ENCODE measurements at regions not wholly inside any gene's neighbourhood (a gene's known extent, or its start where the extent isn't known, plus 50 kb on each side); places are given as distances from the start of the nearest gene placed in this dataset.

DNA sequence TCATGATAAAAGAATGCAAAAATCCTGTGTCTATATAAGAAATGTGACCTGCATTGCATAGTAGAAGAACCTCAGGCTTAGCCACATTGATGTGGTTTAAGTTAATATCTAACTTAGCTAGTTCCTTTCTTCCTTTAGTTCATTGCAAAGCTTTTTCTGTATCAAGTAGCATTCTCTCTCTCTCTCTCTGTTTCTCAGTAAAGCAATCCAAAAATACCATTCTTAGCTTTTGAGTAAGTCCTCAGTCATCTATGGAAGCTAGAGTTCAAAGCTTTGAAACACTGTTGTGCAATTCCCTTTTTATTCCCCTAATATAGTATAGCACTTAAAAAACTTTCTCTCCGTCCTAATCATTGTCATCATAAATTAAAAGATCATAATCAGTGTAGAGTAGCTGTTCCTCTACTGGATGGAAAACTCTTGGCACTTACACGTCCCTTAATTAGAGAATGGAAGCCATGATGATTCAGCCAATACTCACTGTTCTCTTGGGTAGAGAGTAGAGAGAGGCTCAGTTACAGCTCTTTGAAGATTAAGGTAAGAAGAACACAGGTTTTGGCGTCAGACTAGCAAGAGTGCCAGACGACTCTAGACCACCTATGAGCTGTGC, 350.3 kb upstream of the LYPLAL1 start:
- DNase-seq (no peak), ATAC-seq (no peak)

DNA sequence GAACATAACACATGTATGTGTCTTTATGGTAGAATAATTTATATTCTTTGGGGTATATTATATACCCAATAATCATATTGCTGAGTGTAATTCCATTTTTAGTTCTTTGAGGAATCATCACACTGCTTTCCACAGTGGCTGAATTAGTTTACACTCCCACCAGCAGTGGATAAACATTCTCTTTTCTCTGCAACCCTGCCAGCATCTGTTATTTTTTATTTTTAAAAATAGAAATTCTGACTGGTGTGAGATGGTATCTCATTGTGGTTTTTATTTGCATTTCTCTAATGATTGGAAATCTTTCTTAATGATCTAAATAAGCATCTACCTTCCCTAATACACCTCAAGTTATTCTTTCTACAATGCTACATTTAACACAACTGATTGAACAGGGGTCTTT, 346.2 kb upstream of the LYPLAL1 start:
- ATAC-seq: no peak
- DNase-seq: no peak

GRCh38 chr1:218828125-218828650, 345.5 kb upstream of the LYPLAL1 start:
- DNase-seq (no peak), ATAC-seq (no peak)

DNA sequence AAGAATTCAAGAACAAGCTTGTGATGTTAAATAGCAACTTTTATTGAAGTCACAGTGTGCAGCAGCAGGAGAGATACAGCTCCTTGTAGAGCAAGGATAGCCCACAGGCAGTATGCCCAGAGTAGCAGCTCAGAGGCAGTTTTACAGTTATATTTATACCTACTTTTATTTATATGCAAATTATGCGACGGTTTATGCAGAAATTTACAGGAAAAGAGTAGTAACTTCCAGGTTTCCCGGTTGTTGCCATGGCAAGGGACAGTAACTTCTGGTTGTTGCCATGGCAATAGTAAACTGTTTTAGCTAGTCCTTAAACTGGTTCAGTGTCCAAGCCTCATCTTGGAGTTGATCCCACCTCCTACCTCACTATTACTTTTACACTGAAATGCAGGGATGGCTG, 344.6 kb upstream of the LYPLAL1 start:
- no peak for ATAC-seq
- DNase-seq: no peak

DNA sequence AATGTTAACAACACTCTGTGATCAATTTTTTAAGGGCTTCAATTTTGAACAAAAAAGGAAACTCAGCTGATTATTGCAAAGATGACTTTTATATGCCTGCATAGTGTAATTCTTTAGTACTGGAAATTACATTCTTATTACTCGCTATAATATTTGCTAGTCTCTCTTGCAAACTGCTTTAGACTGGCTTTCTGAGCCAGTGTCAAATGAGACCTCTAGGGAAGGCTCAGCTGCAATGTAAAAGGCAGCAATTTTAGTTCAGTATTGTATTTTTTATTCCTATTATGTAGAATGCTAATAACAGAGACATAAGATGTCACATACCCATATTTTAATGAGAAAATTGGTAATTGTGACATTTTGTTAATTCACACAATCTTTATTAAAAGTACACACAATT, 338.1 kb upstream of the LYPLAL1 start:
- ATAC-seq: no peak
- DNase-seq: no peak

GRCh38 chr1:218836264-218836663, 337.4 kb upstream of the LYPLAL1 start:
- DNase-seq: no peak
- no peak for ATAC-seq

DNA sequence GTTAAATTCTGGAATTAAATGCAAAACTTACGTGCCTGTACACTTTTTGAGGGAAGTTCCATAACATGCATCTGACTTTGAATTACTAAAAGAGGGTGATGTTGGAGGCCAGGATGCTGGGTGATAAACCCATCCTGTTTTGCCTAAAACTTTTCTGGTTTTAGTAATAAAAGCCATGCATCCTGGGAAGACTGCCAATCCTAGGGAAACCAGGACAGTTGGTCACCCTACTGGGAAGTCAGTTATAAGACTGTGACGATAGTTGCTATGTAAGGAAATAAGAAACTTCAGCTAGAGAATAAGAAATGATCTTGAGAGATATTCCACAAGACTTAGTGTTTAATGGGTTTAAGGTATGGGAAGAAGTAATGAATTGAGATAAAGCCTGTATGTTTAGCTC, 336.6 kb upstream of the LYPLAL1 start:
- no peak for ATAC-seq
- DNase-seq: no peak

- no peak for ATAC-seq
- no peak for DNase-seq
These were observed 328.1 kb upstream of the LYPLAL1 start for GRCh38 chr1:218845589-218845988.

- no peak for DNase-seq
- ATAC-seq: no peak
These were observed 327.5 kb upstream of the LYPLAL1 start for GRCh38 chr1:218846181-218846580.

DNA sequence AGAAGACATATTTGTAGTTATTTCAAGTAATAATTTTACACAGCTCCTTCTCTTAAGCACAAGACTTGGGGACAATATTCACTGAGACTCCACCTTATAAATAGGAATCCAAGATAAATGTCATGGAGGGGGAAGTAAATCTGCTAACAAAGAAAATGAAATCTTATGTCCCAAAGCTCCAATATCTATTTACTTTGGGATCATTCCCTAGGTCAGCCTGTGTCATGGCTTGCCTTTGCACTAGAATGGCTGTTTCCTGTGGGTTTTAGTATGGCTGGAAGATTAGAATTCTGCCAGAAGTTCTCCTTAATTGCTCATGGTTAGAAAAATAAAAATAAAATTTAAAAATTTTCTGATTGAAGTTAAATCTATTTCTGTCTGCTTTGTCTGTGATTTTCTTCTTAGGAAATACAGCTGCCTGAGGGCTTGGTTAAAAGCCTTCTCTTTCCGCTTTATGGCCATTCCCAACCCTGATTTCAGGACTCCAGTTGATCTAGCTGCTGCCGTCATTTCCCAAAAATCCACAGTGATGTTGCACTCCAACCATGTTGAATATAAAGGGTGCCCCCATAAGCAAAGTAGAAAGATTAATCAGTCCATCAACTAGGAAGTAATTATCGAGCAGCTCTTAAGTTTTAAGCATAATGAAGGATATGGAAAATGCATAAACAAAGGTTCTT, 326.4 kb upstream of the LYPLAL1 start:
- DNase-seq: no peak
- ATAC-seq: no peak

GRCh38 chr1:218848009-218848408, 325.7 kb upstream of the LYPLAL1 start:
- DNase-seq (no peak), ATAC-seq (no peak)

DNA sequence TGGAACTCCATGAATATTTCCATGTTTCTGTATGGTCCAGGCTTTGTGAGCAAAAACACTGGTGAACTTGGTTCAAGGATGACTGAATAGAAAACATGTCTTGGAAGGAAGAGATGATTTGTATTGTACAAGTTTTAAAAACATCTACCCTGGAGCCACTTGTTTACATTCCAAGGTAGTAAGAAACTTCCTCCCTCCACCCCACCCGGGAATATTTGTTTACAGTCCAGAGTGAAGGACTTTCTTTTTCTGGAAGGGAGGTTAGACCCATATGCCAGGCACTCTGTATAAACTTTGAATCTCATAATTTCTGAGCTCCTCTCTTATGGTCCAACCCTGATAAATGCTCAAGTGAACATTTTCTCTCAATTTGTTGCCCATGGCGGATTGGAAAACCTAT, 323.3 kb upstream of the LYPLAL1 start:
- no peak for DNase-seq
- ATAC-seq: no peak

DNA sequence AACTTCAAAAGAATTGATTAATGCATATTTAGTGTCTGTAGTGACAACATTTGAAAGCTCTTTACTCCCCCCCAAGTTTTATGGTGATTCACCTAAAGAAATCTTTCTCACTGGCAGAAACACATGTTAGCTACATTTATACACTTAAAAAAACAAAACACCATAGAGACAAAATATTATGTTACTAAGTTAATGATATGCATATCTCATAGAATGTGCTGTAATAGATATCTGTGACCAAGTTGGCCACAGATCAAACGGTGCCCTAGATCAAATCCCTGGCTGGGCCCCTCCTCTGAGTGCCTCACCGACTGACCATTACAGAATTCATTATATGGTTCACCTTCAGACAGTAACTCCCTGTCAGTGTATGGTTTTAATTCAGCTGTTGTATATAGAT, 322.1 kb upstream of the LYPLAL1 start:
- ATAC-seq: no peak
- DNase-seq: no peak

DNA sequence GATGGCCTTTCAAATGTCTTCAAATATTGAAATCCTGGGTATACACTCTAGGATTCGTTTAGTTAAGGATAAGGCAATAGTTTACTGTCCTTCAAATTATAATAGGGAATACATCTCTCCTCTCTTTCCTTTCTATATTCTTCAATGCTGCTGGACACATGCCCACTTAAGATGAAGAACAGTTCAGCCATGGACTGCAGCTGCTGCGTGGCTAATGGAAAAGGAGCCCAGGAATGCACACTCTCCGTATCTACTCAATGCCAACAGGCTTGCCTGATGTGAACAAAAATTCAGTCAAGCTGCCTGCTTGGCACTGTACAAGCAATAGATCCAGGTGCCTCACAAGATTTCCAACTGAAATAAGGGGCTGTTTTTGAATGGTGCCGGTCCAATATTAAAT, 321.2 kb upstream of the LYPLAL1 start:
- DNase-seq: no peak
- no peak for ATAC-seq

DNA sequence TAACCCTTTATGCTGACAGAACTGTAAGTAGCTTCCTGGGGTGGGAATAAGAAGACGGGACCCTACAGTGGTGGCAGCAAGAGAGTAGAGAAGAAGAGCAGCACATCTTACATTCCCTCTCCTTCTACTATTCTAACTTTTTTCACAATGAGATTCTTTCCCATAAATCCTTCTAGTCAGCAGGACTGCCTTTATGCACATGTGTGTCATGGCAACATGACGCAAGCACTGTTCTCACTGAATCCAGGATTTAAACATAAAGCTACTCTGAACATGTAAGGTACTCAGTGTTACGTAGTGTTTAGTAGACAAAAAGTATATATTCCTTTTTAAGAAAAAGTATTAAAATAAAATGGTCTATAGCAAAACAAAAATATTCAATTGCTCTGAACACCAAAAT, 309.7 kb upstream of the LYPLAL1 start:
- DNase-seq: no peak
- ATAC-seq: no peak

- no peak for ATAC-seq
- no peak for DNase-seq
These were observed 308.1 kb upstream of the LYPLAL1 start for GRCh38 chr1:218865591-218865990.

GRCh38 chr1:218866507-218866906, 307.2 kb upstream of the LYPLAL1 start:
- ATAC-seq (no peak), DNase-seq (no peak)

DNA sequence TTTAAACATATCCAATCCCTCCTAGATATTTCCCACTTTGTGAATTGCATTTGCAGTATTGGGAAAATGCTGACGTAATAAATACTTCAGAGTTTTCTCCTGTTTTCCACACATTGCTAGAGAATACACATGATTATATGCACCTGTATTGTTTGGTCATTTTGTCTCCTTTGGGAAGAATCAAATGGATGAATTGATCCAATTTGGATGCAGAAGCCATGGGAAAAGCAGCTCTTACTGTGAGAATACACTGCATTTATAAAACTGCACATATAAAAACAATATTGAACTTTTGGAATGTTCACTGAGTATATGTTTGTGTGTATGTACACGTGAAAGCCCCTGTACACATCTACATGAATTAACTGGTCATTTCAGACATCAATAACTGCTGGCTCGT, 306.6 kb upstream of the LYPLAL1 start:
- ATAC-seq: no peak
- DNase-seq: no peak

- no peak for ATAC-seq
- DNase-seq: no peak
These were observed 305.6 kb upstream of the LYPLAL1 start for GRCh38 chr1:218867941-218868626.

GRCh38 chr1:218869276-218869675, 304.4 kb upstream of the LYPLAL1 start:
- DNase-seq (no peak), ATAC-seq (no peak)

GRCh38 chr1:218872026-218872425, 301.7 kb upstream of the LYPLAL1 start:
- ATAC-seq (no peak), DNase-seq (no peak)

- no peak for ATAC-seq
- DNase-seq: no peak
These were observed 300.8 kb upstream of the LYPLAL1 start for GRCh38 chr1:218872928-218873327.

GRCh38 chr1:218874313-218874712, 299.4 kb upstream of the LYPLAL1 start:
- ATAC-seq (no peak), DNase-seq (no peak)
